GM12878 (cell line): ENCODE measurements at regions not wholly inside any gene's neighbourhood (a gene's known extent, or its start where the extent isn't known, plus 50 kb on each side); places are given as distances from the start of the nearest gene placed in this dataset.
"Not testable (repeated sequence)": the region's sequence is repeated elsewhere in the genome, so short reads cannot be mapped to it uniquely, and the experiment has no call there.

Source experiments
- ATF2 ChIP-seq: IDR thresholded peaks from 2 replicates; pipeline ENCODE4 v1.6.1; 2012; ENCODE audit warnings: low read length, inconsistent platforms
- BCL11A ChIP-seq: IDR thresholded peaks from 2 replicates; pipeline ENCODE4 v1.6.1; 2011; ENCODE audit warnings: low read depth, low read length
- CBX3 ChIP-seq: fragments of 200-600 bp; sonication (generic); IDR thresholded peaks from 2 replicates; pipeline ENCODE4 v1.6.1; 2016; ENCODE audit warnings: low read depth, borderline replicate concordance
- CHD2 ChIP-seq: IDR thresholded peaks from 2 replicates; pipeline ENCODE4 v1.6.1; 2011; ENCODE audit warnings: low read depth, low read length, improper control_type of control experiment, borderline replicate concordance
- CTCF ChIP-seq, 3 experiments: IDR thresholded peaks in 2 of 3; conservative IDR thresholded peaks in 1 of 3; 2 replicates each; pipeline ENCODE4 v1.5.1; 2011; ENCODE audit warnings: low read depth in 3 of 3, low read length in 3 of 3, mild to moderate bottlenecking in 3 of 3, control low read depth in 2 of 3, moderate library complexity in 2 of 3, inconsistent platforms in 1 of 3, mixed read lengths in 1 of 3; ENCODE audit not compliant: control insufficient read depth in 2 of 3, insufficient read depth in 1 of 3; ENCODE audit errors: extremely low read depth in 1 of 3
- MEF2B ChIP-seq: fragments of 450-650 bp; IDR thresholded peaks from 2 replicates; pipeline ENCODE4 v1.6.1; 2018; ENCODE audit warnings: mild to moderate bottlenecking, moderate library complexity; ENCODE audit not compliant: partially characterized antibody, poor library complexity, severe bottlenecking
- MXI1 ChIP-seq: fragments of 150-350 bp; IDR thresholded peaks from 2 replicates; pipeline ENCODE4 v1.6.1; 2011; ENCODE audit warnings: low read depth, mild to moderate bottlenecking, inconsistent platforms, low read length, improper control_type of control experiment
- POLR2A ChIP-seq: IDR thresholded peaks from 2 replicates; pipeline ENCODE4 v1.6.1; 2011; ENCODE audit warnings: low read depth, mild to moderate bottlenecking, low read length
- POU2F2 ChIP-seq: IDR thresholded peaks from 3 replicates; pipeline ENCODE4 v1.6.1; 2011; ENCODE audit warnings: low read depth, mild to moderate bottlenecking, low read length, borderline replicate concordance
- RFX5 ChIP-seq: IDR thresholded peaks from 2 replicates; pipeline ENCODE4 v1.6.1; 2011; ENCODE audit warnings: low read depth, low read length, improper control_type of control experiment
- SRF ChIP-seq, 2 experiments: IDR thresholded peaks; 2 replicates each; pipeline ENCODE4 v1.6.1; 2011; ENCODE audit warnings: low read depth in 2 of 2, low read length in 2 of 2, mild to moderate bottlenecking in 1 of 2, moderate library complexity in 1 of 2
- YY1 ChIP-seq: IDR thresholded peaks from 2 replicates; pipeline ENCODE4 v1.6.1; 2011; ENCODE audit warnings: low read depth, mild to moderate bottlenecking, low read length

- TF ChIP-seq ATF2; SRF (IDR thresholded peaks at IDR 0.05; ENCODE audit: low read depth in 2 of 2, low read length in 2 of 2); MXI1; MEF2B; BCL11A; POU2F2; POLR2A; CHD2; CTCF (IDR thresholded peaks at IDR 0.05 in 2 of 3, conservative IDR thresholded peaks at IDR 0.05 in 1 of 3; ENCODE audit: control insufficient read depth in 2 of 3, extremely low read depth in 1 of 3, insufficient read depth in 1 of 3, low read depth in 3 of 3, low read length in 3 of 3); YY1; RFX5; CBX3: not testable (repeated sequence)
Measured at GRCh38 chr2:111266556-111266955, 145.8 kb downstream of the BCL2L11 start.
